GM18519 (cell line): ENCODE measurements at regions not wholly inside any gene's neighbourhood (a gene's known extent, or its start where the extent isn't known, plus 50 kb on each side); places are given as distances from the start of the nearest gene placed in this dataset.

ENCODE experiments used
- ATAC-seq: cut with Tn5 transposase; IDR thresholded peaks from one replicate; pipeline ENCODE4 v1.9.1; 2021; ENCODE audit warnings: mild to moderate bottlenecking, moderate library complexity; ENCODE audit not compliant: unreplicated experiment, low FRiP score

DNA sequence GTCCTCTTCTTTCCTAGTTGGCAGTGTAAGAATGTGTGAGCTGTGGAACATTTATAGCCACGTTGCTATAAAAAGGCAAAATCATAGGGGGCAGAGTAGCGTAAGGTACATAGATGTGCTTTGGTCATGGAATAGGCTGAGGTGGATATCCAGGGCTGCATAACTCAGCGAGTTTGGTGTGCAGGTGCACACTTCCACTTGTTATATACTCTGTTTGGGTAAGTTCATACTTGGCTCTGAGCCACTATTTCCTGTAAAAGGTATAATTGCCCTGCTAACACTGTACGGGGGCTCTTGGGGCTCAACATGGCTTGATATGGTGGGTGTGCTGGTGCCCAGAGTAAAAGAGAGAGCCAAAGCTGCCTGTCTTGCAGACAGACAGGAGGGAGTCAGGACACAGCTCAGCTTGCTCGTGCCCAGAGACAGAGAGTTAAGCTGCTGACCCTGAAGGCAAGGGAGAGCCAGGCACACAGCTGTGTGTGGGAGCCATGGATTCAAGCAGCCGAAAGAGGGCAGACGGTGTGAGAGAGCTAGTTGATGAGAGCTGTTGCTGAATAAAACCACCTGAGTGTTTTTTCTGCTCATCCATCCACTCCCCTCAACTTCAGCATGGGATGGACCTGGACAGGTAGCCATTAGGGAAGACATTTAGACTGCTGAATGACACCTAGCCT is 126.7 kb downstream of the DKK1 start:
- no peak for ATAC-seq

DNA sequence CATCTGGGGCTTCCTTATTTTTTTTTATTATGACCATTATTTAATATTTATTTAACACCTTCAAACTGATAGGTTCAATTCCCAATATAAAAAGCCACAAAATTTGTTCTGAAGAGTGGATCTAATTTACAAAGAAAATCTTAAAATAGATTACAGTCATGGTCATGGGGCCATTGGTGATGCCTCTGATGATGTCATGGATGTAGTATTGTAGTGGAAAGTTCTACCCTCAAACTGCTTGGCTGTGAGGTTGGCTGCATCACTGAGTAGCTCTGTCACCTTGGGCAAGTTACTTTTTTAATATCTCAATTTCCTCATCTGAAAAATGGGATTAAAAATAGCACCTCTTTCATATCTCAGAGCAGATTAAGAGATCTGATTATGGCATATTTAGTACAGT is 128.5 kb downstream of the DKK1 start:
- no peak for ATAC-seq

DNA sequence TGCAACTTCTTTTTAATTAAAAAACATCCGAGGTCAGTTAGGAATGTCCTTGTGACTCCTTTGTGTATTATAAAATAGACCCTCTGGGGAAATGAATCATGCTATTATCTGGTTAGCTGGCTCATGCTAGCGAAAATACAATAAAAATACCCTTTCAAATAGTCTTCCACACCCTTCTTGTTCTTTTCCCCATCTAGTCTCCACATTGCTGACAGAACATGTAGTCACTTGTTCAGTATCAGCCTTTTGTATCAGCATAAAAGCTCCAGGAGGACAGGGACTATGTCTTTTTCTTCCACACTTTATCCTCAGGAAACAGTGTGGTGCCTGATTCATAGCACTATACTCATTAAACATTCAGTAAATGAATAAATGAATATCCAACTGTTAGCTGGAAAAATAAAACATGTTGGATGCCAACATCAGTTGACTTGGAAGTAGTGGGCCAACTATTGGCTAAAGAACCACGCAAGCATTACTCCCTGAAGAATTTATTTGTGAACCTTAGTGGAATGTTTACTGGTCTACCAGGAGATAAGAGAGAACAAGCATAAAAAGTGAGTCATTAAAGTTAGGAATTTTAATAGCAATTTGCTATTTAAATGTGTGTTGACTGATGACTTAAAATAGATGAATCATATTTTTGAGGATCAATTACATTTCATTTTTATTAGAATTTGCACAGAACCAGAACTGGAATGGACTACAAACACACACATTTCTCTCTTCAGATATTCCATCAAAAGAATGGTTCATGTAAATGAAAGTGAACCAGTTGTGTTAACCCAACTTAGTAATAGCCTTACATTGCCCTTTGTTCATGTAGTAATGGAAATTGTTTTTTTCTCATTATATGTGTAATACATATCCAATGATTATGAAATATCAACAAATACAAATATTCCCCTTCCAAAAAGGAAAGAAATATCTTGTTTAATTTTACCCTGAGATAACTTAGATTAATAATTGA is 129.6 kb downstream of the DKK1 start:
- no peak for ATAC-seq

DNA sequence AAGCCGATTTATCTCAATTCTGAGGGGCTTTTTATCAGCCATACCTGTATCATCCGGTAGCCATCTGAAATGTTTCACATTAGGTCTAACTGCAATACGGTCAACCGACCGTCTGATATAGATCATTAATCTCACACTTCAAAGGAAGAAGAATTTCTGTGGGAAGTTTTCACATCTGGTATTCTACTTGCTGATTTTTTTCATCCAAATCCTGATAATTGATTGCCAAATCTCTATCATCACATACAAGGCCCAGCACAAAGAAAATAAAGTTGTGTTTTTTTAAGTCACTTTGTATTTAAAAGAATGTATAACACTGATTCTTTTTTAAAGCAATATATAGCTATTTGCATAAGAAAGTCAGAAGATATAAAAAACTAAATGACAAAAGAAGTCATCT is 132.3 kb downstream of the DKK1 start:
- ATAC-seq: no peak

DNA sequence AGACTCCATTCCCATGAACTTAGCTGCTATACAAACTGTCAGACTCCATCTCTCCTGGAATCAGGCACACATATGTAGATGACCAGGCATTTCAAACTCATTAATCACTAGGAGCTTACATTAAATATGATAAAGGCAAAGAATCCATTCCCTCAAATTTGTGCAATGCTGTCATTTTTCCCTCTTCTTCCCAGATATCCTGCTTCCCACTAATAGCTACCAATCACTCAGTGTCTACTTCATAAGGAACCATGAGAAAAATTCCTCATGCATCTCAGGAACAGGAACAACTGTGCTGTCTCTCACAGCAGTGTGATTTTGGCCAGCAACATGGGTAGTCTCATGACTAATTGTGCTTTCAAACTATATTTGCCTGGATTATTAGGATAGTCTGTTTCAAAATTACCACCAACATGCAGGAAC is 133.9 kb downstream of the DKK1 start:
- ATAC-seq: no peak

DNA sequence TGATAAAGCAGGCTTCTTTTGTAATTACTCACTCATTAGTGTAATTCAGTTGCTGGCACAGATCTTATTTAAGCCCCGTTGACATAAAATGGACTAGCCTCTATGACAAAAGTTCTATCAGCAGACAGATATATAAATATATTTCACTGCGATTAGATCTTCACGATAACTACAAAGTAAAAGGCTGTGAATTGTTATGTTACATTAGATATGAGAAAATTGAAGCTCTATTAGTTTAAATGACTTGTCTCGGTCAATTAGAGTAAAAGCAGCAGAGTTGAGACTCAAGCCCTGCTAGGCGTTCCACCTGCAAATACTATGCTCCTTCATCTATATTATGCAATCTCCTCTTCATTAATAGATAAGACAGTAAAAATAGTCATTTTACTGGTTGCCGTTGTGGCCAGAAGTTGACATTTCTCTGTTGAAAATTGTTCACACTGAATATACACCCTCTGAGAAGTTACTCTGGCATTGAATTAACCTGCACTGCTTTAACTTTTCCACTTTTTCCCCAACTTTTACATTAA is 136.7 kb downstream of the DKK1 start:
- no peak for ATAC-seq

DNA sequence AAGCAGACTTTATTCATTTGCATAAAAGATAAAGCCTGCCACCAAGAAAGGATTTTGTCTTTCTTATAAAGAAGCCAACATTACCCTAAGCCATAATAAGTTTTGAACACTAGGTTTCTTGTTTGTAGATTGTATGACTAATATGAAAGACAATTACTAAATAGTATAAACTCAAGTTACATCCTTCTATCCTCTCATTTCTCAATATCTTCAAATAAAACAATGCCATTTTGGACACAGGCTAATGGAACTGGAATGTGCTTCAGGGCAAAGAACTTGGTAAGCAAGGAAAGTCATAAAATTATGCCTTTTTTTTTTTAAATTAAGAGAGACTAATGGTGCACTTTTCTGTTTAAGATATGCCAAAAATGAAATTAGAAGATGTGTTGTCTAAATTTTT is 137.7 kb downstream of the DKK1 start:
- no peak for ATAC-seq

DNA sequence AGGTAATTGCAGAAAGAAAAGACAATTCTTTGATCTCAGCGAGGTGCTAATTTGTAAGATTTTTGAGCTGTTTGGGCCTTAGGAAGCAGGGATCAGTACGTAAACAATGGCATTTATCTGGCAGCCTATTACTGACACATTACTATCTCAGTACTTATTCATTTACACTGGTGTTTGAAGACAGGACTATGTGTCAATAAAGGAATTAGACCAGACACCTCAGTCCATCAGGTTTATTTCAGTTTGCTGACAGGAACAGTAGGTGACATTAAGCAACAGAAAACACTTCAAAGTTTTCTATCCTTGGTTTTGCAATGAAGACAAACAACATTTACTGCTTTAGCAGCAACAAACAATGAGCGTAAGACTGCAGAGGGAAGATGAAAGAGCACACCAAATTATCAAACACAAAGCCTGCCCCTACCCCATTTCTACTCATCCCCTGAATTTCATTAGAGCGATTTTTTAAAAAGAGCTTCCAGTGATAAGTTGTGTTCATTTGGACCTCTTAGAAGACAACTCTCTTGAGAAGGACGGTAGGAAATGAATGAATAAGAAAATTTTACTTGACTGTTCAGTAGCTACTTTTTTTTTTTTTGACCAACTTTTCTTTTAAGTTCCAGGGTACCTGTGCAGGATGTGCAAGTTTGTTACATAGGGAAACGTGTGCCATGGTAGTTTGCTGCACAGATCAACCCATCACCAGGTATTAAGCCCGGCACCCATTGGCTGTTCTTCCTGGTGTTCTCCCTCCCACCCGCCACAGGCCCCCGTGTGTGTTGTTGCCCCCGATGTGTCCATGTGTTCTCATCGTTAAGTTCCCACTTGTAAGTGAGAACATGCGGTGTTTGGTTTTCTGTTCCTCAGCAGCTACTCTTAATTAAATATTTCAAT is 138.8 kb downstream of the DKK1 start:
- no peak for ATAC-seq

DNA sequence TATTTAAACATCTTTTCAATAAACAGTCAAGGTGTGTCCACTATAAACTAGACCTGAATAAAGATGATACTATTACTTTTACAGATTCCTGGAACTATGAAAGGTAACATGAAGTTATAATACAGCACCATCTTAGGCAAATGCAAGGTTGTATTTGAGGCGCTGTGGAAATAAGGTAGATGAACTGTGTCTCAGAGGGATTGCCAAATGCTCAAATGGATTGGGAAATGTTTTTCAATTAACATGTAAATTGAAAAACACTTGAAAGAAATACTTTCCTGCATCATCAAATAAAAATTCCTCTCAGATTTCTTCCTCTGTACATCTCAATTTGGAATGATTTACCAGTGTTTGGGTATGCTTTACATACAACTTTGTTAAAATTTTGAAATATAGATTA is 139.4 kb downstream of the DKK1 start:
- ATAC-seq: no peak

DNA sequence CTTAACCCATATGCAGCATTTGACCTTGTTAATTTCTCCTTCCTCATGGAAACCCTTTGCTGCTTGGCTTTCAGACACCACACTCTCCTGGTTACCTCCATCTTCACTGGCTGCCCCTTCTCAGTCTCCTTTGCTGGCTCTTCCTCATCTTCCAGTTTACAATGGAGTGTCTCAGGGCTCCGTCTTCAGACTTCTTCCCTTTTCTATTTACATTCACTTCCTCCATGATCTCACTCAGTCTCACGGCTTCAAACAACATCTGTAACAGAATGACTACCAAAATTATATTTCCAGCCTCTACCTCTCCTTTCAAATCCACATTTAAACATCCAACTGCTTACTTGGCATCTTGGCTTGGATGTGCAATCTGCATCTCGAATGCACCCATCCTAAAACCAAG is 140.4 kb downstream of the DKK1 start:
- ATAC-seq: no peak

DNA sequence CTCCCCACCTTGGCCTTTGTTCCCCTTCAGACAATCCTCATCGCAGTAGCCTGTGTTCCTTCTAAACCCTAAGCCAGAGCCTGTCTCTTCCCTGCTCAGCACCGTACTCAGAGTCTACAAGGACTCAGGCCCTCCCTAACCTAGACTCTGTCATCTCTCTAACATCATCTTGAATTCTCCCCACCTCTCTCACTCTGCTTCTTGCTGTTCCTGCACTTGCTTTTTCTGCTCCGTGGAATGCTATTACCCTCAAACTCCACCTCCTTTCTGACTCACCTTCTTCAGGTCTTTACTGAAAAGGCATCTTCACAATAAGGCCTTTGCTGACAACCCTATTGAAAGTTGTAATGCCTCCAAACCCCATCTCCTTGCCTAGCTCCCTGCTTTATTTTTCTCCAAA is 141.0 kb downstream of the DKK1 start:
- ATAC-seq: no peak

DNA sequence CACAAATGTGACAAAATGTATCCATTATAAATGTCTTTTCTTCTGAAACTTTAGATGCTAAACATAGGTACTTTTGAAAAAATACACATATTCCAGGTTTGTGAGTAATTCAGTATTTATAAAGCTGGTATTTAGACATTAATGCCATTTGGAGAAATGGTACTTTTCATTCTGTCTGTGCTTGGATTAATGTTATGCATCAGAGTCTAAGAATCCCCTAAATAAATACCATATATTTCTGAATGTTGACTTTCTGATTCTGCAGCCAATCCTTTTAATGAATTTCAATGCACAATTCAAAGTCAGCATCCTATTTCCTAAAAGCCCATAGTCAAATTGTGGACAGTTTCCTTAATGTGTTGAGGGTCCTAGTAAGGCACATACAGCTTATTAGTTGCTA is 145.0 kb downstream of the DKK1 start:
- no peak for ATAC-seq

DNA sequence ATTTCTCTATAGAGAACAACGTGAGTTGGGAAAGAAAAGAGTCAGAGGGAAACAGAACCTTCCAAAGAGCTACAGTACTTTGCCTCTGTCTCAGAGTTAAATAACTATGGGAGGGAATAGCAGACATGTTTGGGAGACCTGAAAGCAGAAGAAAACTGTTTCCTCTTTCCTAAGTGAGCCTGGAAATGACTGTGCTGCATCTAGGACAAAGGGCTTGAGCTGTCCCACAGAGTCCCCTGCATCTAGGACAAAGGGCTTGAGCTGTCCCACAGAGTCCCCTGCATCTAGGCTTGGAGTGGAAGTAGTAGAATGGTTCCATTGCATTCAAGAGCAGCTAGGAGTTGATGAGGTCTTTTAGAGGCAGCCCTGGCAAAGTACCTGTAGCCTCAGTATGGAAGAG is 149.7 kb downstream of the DKK1 start:
- no peak for ATAC-seq

DNA sequence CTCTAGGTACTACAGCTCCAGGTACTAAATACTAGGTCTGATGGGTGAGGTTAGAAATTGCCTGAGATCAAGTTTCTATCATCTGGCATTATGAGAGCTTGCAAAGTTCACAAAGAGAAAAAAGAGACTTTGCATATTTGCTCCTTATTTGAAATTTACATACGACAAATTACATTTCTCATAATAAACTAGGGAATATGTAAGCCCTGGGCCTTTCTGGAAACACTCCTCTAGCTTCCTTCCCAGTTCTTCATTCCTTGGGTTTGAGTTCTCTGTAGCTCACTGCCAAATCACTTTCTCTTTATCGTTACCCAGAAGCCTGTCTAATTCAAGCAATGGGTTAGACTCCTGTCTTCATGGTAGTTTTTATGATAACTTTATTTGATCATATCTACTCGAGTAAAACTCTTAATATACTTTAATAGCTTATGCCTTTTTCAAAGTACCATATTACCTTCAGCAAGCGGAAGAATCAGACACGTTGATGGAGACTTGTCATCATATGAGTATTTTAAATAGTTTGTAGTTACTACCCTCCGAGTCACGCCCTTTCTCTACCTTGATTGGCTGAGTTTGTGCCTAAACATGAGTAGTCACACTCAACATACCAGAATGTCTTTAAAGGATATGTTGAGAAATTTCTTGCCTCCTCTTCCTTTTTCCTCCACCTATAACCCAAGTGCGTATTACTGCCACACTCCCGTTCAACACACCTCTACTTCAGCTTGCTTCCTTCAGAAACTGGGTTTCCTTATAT is 150.5 kb downstream of the DKK1 start:
- no peak for ATAC-seq

DNA sequence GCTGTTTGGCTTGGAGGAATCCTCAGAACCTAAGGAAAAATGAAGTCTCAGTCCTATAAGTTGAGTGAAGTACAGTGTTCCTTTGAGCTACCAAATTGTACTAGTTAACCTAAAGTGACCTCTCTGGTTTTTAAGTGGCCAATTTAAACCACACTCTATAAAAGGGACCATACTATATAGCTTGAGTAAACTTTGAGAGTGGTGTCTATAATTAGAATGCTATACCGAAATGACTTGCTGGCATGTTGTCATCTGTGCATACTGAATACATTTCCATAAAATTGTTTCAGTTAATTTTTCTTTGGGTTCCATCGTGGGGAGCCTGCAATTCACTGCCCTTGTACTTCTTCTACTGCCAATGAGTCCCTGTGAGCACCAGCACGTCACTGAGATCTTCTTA is 151.1 kb downstream of the DKK1 start:
- ATAC-seq: no peak

DNA sequence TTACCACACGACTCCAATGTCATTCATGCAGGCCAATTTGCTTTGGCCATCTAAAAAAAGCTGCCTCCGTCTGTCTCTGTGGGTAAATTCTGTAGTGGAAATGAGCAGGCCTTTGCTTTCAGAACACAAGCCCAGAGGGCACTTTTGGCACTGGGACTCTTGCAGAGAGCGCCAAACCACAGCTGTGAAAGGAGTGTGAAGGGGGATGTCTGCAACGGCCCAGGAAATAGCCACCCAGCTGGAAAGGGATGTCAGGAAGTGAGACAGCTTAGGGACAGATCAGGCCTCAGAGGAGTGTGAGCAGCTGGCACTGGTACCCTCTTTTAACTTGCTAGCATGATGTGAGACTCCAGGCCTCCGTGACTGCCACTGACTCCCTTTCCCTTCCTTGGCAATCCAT is 152.4 kb downstream of the DKK1 start:
- ATAC-seq: no peak

DNA sequence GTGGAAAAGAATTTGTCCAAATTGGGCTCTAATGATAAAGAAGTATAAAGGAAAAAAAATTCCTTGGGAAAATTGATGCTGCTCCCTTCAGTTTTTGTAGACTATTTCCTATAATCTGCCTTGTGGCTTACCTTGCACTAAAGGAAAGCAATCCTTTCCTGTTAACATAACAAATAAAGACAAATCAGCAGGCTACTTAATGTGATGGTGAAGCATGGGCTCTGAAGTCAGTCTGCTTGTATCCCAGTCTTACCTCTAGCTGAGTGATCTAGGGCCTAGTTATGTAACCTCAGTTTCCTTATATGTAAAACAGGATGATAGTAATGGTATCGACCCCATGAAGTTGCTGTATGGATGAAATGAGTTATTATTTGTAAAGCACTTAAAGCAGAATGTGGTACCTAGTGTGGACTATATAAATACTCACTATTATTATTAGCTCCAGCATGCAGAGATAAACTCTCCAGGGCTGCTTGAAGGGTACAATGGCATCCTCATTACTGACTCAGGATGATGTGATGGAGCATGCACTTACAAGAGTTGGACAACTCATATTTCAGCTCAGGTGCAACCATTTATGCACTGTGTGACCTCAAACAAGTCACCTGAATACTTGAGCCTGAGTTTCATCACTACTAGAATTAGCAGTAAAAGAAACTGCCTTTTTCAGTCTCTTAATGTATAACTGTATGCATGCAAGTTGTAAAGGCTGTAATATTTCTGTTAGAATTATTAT is 156.1 kb downstream of the DKK1 start:
- no peak for ATAC-seq

DNA sequence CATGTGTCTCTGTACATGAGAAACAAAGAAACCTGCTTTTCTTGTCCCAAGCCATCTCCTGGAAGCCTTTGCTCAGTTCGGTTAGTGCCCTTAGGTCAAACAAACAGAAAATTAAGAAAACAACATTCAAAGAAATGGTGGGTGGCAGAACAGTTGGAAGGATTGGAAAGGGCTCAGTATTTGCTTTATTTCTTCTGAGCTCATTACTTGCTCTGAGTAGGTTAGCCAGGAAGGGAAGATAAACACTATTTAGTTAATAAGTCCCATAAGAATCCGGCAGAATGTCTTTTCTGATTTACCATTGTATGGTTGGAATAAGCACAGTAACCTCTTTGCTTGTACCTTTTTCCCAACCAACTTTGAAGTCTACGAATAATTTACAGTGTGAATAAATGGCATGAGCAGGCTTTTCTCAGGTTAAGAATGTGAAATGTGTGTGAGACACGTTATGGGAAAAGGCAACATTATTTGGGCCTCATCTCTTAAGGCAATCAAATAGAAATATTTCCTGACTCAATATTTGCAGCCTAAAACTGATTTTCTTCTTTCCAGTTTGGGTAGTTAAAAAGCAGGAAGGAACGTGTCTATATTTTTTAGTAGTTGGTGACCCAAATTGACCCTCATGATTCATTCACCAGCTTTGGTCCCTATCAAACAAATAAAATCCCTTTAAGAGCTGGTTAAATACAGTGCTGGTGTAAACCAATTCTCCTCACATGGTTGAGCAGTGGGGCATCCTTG is 158.5 kb downstream of the DKK1 start:
- no peak for ATAC-seq

DNA sequence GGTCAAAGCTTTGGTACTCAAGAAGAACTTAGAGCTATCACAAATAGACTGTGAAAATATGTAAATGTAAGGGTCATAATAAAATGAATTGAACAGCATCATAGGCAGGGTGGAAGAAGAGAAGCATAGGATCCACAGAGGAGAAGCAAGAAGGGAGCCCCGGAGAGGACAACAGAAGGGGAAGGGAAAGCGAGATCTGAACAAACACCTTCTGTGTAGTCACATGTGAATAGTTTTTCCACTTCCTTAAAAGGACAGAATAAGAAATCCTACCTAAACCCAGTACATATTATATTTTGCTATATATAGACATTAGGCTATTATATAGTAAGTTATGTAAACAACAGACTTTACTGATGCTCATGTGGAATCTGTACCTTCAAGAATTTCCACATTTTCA is 160.2 kb downstream of the DKK1 start:
- peak; percentile 41 for ATAC-seq
